ENCODE measurements at regions not wholly inside any gene's neighbourhood (a gene's known extent, or its start where the extent isn't known, plus 50 kb on each side); places are given as distances from the start of the nearest gene placed in this dataset.

GRCh38 chr12:12015073-12015685 lies 55.6 kb upstream of the BCL2L14 start:
- Mint-ChIP-seq H3K9me3 (no peaks in the 10 kb centered on the region), H3K27ac (peak overlapping the region; percentile 40)

GRCh38 chr12:12016284-12017100 lies 54.2 kb upstream of the BCL2L14 start:
- ATAC-seq (replicated peaks) (no peak), DNase-seq (no peak)
- Mint-ChIP-seq H3K36me3 (no peaks in the 10 kb centered on the region), H3K9me3 (no peaks in the 10 kb centered on the region), H3K4me3 (no peak overlapping the region), H3K27me3 (peaks cover 5 to 10% of the 10 kb centered on the region in 2 donors), H3K27ac (no peak overlapping the region), H3K4me1 (peaks cover 16 to 28% of the 10 kb centered on the region in 2 donors)

More at GRCh38 chr12:12015073-12015685, 55.6 kb upstream of the BCL2L14 start:
- DNase-seq = no peak
- H3K4me1 Mint-ChIP-seq = peaks cover 26 to 37% of the 10 kb centered on the region in 2 donors
- ATAC-seq (replicated peaks) = no peak
- no peak overlapping the region for H3K4me3 Mint-ChIP-seq
- H3K27me3 Mint-ChIP-seq = peaks cover 5 to 10% of the 10 kb centered on the region in 2 donors
- H3K36me3 Mint-ChIP-seq = no peaks in the 10 kb centered on the region

- Mint-ChIP-seq H3K4me3 (no peak overlapping the region), H3K27ac (no peak overlapping the region), H3K4me1 (peaks cover 18 to 29% of the 10 kb centered on the region in 2 donors), H3K27me3 (peaks cover 5 to 10% of the 10 kb centered on the region in 2 donors), H3K36me3 (no peaks in the 10 kb centered on the region), H3K9me3 (no peaks in the 10 kb centered on the region)
- no peak for DNase-seq
- no peak for ATAC-seq (replicated peaks)
Observed at GRCh38 chr12:12017135-12017581, 53.6 kb upstream of the BCL2L14 start.

- ATAC-seq (replicated peaks) = no peak
- Mint-ChIP-seq H3K27ac (no peak overlapping the region), H3K4me1 (peaks cover 18 to 29% of the 10 kb centered on the region in 2 donors), H3K9me3 (no peaks in the 10 kb centered on the region), H3K4me3 (no peak overlapping the region), H3K36me3 (no peaks in the 10 kb centered on the region), H3K27me3 (peaks cover 5 to 6% of the 10 kb centered on the region in 2 donors)
- DNase-seq = no peak
Observed at GRCh38 chr12:12017798-12018197, 52.9 kb upstream of the BCL2L14 start.

- H3K27me3 Mint-ChIP-seq = peaks cover 5 to 6% of the 10 kb centered on the region in 2 donors
- H3K4me1 Mint-ChIP-seq = peaks cover 19 to 32% of the 10 kb centered on the region in 2 donors
- ATAC-seq (replicated peaks) (no peak), DNase-seq (no peak)
- no peak overlapping the region for H3K4me3 Mint-ChIP-seq
- no peaks in the 10 kb centered on the region for H3K36me3 Mint-ChIP-seq
- H3K27ac Mint-ChIP-seq = no peak overlapping the region
- H3K9me3 Mint-ChIP-seq = no peaks in the 10 kb centered on the region
Observed at GRCh38 chr12:12018454-12018853, 52.3 kb upstream of the BCL2L14 start.

GRCh38 chr12:12019881-12020280 lies 50.9 kb upstream of the BCL2L14 start:
- no peak overlapping the region for H3K27ac Mint-ChIP-seq
- peaks cover 5 to 6% of the 10 kb centered on the region in 2 donors for H3K27me3 Mint-ChIP-seq
- H3K4me3 Mint-ChIP-seq = no peak overlapping the region
- ATAC-seq (replicated peaks) (no peak), DNase-seq (no peak)
- H3K36me3 Mint-ChIP-seq = no peaks in the 10 kb centered on the region
- no peaks in the 10 kb centered on the region for H3K9me3 Mint-ChIP-seq
- peaks cover 29 to 46% of the 10 kb centered on the region in 2 donors for H3K4me1 Mint-ChIP-seq

- peaks cover 33 to 55% of the 10 kb centered on the region in 2 donors for H3K4me1 Mint-ChIP-seq
- no peak for ATAC-seq (replicated peaks)
- peaks cover 5 to 6% of the 10 kb centered on the region in 2 donors for H3K27me3 Mint-ChIP-seq
- DNase-seq = no peak
- no peak overlapping the region for H3K4me3 Mint-ChIP-seq
- peaks cover 0 to under 1% of the 10 kb centered on the region in 2 donors for H3K36me3 Mint-ChIP-seq
- H3K27ac Mint-ChIP-seq = no peak overlapping the region
- peaks cover 0 to under 1% of the 10 kb centered on the region in 2 donors for H3K9me3 Mint-ChIP-seq
Observed at GRCh38 chr12:12020762-12021161, 50.0 kb upstream of the BCL2L14 start.
